PFSK-1 (cell line): ENCODE measurements at regions not wholly inside any gene's neighbourhood (a gene's known extent, or its start where the extent isn't known, plus 50 kb on each side); places are given as distances from the start of the nearest gene placed in this dataset.

Source experiments
- POLR2AphosphoS5 ChIP-seq: IDR thresholded peaks from 2 replicates; pipeline ENCODE4 v1.6.1; 2012; ENCODE audit warnings: low read depth, mild to moderate bottlenecking, control low read depth, low read length, moderate library complexity
- REST ChIP-seq, 2 experiments: IDR thresholded peaks; 2 replicates each; pipeline versions ENCODE4 v1.6.1 to v1.8.0; 2011 to 2012; ENCODE audit warnings: low read depth in 2 of 2, low read length in 2 of 2, control low read depth in 1 of 2, inconsistent platforms in 1 of 2, mild to moderate bottlenecking in 1 of 2, moderate library complexity in 1 of 2; ENCODE audit not compliant: insufficient read depth in 1 of 2
- TAF1 ChIP-seq: IDR thresholded peaks from 2 replicates; pipeline ENCODE4 v1.6.1; 2012; ENCODE audit warnings: low read length, control low read depth, borderline replicate concordance; ENCODE audit not compliant: insufficient read depth

- TF ChIP-seq POLR2AphosphoS5 (no peak), REST (IDR thresholded peaks at IDR 0.05; ENCODE audit: insufficient read depth in 1 of 2, low read depth in 2 of 2, low read length in 2 of 2) (no peak), TAF1 (no peak)
Measured at GRCh38 chr1:67892476-67893125, 59.3 kb upstream of the GNG12 start.
